GM12872 (cell line): ENCODE measurements at regions not wholly inside any gene's neighbourhood (a gene's known extent, or its start where the extent isn't known, plus 50 kb on each side); places are given as distances from the start of the nearest gene placed in this dataset.
A peak's percentile ranks its signal among the peaks of the same experiment; 100 is the strongest.

Source experiments
- CTCF ChIP-seq: IDR thresholded peaks from 3 replicates; pipeline ENCODE4 v1.5.1; 2011; ENCODE audit warnings: low read depth, mild to moderate bottlenecking, low read length, moderate library complexity; ENCODE audit not compliant: insufficient read depth

- no peak for TF ChIP-seq CTCF
Measured at GRCh38 chr4:124095621-124096020, 616.9 kb downstream of the ANKRD50 start.

DNA sequence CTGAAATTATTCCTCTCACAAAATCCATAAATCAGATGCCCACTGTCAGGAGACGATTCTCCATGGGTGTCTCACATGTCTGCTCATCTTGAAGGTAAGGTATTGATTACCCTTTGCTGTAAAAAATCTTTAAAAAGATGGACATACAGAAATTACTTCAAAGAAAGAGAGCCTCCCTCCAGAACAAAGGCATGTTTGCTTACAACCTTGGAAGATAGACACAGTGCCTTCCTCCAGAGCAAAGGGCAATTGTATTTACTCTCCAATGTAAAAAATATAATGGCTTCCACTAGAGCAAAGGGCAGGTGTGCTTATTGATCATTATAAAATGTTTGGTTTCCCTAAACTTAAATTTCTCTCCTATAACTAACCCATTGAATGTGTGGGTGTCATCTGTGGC is 616.2 kb downstream of the ANKRD50 start:
- TF ChIP-seq CTCF, result no peak

DNA sequence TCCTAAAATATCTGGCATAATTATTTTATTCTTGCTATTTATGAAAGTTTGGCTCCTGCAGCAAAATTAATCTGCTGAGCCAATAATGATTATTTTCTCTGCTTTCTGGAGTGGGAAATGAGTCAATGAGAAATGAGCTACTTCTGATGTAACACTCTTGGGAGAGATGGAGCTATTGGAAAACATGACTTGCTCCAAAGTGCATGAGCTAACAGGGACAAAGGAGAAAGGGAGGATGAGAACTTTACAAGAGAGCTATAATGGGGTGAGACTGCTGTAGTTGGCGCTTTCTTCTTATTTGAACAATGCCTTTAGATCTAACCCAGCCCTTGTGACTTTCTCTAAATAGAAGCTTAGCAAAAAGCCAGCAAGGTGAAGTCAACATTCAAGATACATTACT is 615.1 kb downstream of the ANKRD50 start:
- TF ChIP-seq CTCF, result no peak

DNA sequence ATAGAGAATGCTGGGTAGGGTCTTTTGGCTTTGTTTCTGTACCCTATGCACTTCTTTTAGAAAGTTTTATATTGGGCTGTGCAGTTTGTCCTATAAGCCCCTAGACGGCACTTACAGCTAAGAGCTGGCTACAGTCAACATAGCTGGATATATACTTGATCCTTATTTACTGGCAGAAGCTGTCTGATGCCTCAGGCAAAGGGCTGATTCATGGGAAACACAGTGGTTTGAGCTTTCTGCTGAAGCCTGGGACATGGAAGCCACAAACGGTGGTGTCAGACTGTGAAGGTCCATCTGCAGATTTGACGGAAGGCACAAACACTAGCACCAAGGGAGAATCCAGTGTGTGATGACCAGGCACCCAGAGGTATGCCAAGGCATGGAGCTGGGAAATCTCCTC is 608.4 kb downstream of the ANKRD50 start:
- TF ChIP-seq CTCF, result no peak

DNA sequence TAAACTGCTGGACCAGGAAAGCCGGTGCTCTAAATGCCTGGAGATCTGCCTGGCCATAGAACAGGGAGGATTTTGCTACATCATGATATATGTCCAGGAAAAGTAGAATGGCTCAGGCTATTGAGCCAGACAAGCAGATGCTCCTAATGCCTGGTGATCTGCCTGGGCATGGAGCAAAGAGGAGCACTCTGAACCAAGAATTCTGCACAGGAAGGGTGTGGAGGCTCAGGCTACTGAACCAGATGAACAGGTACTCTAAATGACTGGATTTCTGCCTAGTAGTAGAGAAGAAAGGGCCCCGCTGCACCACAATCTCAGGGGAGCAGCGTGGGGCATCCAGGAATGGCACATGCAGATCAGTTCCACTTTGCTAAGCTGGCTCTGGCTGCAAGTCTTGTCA is 607.9 kb downstream of the ANKRD50 start:
- TF ChIP-seq CTCF, result no peak

DNA sequence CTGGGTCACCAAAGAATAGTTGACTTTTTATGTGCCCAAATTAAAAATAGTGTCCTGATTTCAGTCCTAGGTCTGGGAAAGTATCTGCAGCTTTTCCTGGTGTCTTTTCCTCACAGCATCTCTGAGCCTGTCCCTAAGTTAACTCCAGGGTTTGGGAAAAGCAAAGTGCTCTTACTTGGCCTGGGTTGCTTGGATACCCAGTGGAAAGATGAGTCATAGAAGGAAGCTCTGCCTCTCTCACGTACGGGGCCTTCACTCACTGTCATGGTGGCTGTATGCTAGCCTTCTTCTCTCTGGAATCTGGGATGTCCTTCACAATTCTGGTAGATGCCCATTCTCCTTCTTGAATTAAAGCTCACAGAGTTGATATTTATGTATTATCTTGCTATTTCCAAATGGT is 607.3 kb downstream of the ANKRD50 start:
- no peak for TF ChIP-seq CTCF

GRCh38 chr4:124111411-124111810 is 601.1 kb downstream of the ANKRD50 start:
- TF ChIP-seq CTCF, result no peak

- peak; percentile 38; the same call in 2 of the 3 replicates for TF ChIP-seq CTCF
Measured at GRCh38 chr4:124111922-124112321, 600.6 kb downstream of the ANKRD50 start.
